ENCODE measurements at regions not wholly inside any gene's neighbourhood (a gene's known extent, or its start where the extent isn't known, plus 50 kb on each side); places are given as distances from the start of the nearest gene placed in this dataset.

- no peaks in the 10 kb centered on the region for H3K27me3 ChIP-seq (replicated peaks)
- no peak overlapping the region for H3K27ac ChIP-seq
- no peaks in the 10 kb centered on the region for H3K36me3 ChIP-seq
- no peaks in the 10 kb centered on the region for H3K9me3 ChIP-seq (replicated peaks)
- DNase-seq (ENCODE audit: low read depth in 1 of 2, low spot score in 2 of 2), result no peak
- H3K4me3 ChIP-seq, result no peak overlapping the region
- no peaks in the 10 kb centered on the region for H3K4me1 ChIP-seq (replicated peaks)
Observed at GRCh38 chr7:34237493-34237849, 332.1 kb downstream of the BMPER start.

- Histone ChIP-seq H3K4me1 (replicated peaks) (no peaks in the 10 kb centered on the region), H3K36me3 (no peaks in the 10 kb centered on the region), H3K9me3 (replicated peaks) (no peaks in the 10 kb centered on the region), H3K27me3 (replicated peaks) (no peaks in the 10 kb centered on the region), H3K4me3 (no peak overlapping the region), H3K27ac (no peak overlapping the region)
- DNase-seq (ENCODE audit: low read depth in 1 of 2, low spot score in 2 of 2), result no peak
Observed at GRCh38 chr7:34240417-34240816, 335.1 kb downstream of the BMPER start.

- Histone ChIP-seq H3K4me3 (no peak overlapping the region), H3K9me3 (replicated peaks) (no peaks in the 10 kb centered on the region), H3K27me3 (replicated peaks) (no peaks in the 10 kb centered on the region), H3K27ac (no peak overlapping the region), H3K4me1 (replicated peaks) (no peaks in the 10 kb centered on the region), H3K36me3 (no peaks in the 10 kb centered on the region)
- DNase-seq (ENCODE audit: low read depth in 1 of 2, low spot score in 2 of 2), result no peak
Observed at GRCh38 chr7:34242391-34242790, 337.1 kb downstream of the BMPER start.

GRCh38 chr7:34245246-34245645 is 339.9 kb downstream of the BMPER start:
- Histone ChIP-seq H3K4me3 (no peak overlapping the region), H3K4me1 (replicated peaks) (no peaks in the 10 kb centered on the region), H3K27ac (no peak overlapping the region), H3K9me3 (replicated peaks) (no peaks in the 10 kb centered on the region; the same call in 1 of the 2 replicates), H3K36me3 (no peaks in the 10 kb centered on the region), H3K27me3 (replicated peaks) (no peaks in the 10 kb centered on the region)
- DNase-seq (ENCODE audit: low read depth in 1 of 2, low spot score in 2 of 2), result no peak

- Histone ChIP-seq H3K36me3 (no peaks in the 10 kb centered on the region), H3K27ac (no peak overlapping the region), H3K4me1 (replicated peaks) (no peaks in the 10 kb centered on the region), H3K4me3 (no peak overlapping the region), H3K9me3 (replicated peaks) (no peaks in the 10 kb centered on the region; the same call in 1 of the 2 replicates), H3K27me3 (replicated peaks) (no peaks in the 10 kb centered on the region)
- no peak for DNase-seq (ENCODE audit: low read depth in 1 of 2, low spot score in 2 of 2)
Observed at GRCh38 chr7:34247468-34247867, 342.1 kb downstream of the BMPER start.

- Histone ChIP-seq H3K36me3 (no peaks in the 10 kb centered on the region), H3K27me3 (replicated peaks) (peaks cover 3% of the 10 kb centered on the region; the same call in 1 of the 2 replicates), H3K27ac (no peak overlapping the region), H3K4me1 (replicated peaks) (no peaks in the 10 kb centered on the region), H3K4me3 (no peak overlapping the region), H3K9me3 (replicated peaks) (no peaks in the 10 kb centered on the region; the same call in 1 of the 2 replicates)
- no peak for DNase-seq (ENCODE audit: low read depth in 1 of 2, low spot score in 2 of 2)
Observed at GRCh38 chr7:34249192-34249591, 343.9 kb downstream of the BMPER start.

GRCh38 chr7:34260279-34260678 is 354.9 kb downstream of the BMPER start:
- Histone ChIP-seq H3K27ac (no peak overlapping the region), H3K4me1 (replicated peaks) (peaks cover 13% of the 10 kb centered on the region), H3K4me3 (no peak overlapping the region), H3K9me3 (replicated peaks) (no peaks in the 10 kb centered on the region), H3K36me3 (no peaks in the 10 kb centered on the region), H3K27me3 (replicated peaks) (no peaks in the 10 kb centered on the region; the same call in 1 of the 2 replicates)
- DNase-seq (ENCODE audit: low read depth in 1 of 2, low spot score in 2 of 2), result peak; percentile 52 to 55

GRCh38 chr7:34263168-34263567 is 357.8 kb downstream of the BMPER start:
- Histone ChIP-seq H3K27ac (no peak overlapping the region), H3K9me3 (replicated peaks) (no peaks in the 10 kb centered on the region), H3K4me1 (replicated peaks) (peaks cover 13% of the 10 kb centered on the region), H3K36me3 (no peaks in the 10 kb centered on the region), H3K4me3 (no peak overlapping the region), H3K27me3 (replicated peaks) (no peaks in the 10 kb centered on the region)
- DNase-seq (ENCODE audit: low read depth in 1 of 2, low spot score in 2 of 2), result no peak

- Histone ChIP-seq H3K9me3 (replicated peaks) (no peaks in the 10 kb centered on the region), H3K4me1 (replicated peaks) (no peaks in the 10 kb centered on the region), H3K27me3 (replicated peaks) (no peaks in the 10 kb centered on the region), H3K4me3 (no peak overlapping the region), H3K27ac (no peak overlapping the region), H3K36me3 (no peaks in the 10 kb centered on the region)
- DNase-seq (ENCODE audit: low read depth in 1 of 2, low spot score in 2 of 2), result no peak
Observed at GRCh38 chr7:34269084-34269483, 363.7 kb downstream of the BMPER start.

- H3K27ac ChIP-seq, result no peak overlapping the region
- H3K4me1 ChIP-seq (replicated peaks), result no peaks in the 10 kb centered on the region
- H3K27me3 ChIP-seq (replicated peaks), result no peaks in the 10 kb centered on the region
- no peaks in the 10 kb centered on the region for H3K36me3 ChIP-seq
- no peaks in the 10 kb centered on the region for H3K9me3 ChIP-seq (replicated peaks)
- no peak overlapping the region for H3K4me3 ChIP-seq
- DNase-seq (ENCODE audit: low read depth in 1 of 2, low spot score in 2 of 2), result no peak
Observed at GRCh38 chr7:34275624-34276023, 370.3 kb downstream of the BMPER start.

- H3K27ac ChIP-seq, result no peak overlapping the region
- H3K9me3 ChIP-seq (replicated peaks), result no peaks in the 10 kb centered on the region
- no peaks in the 10 kb centered on the region for H3K36me3 ChIP-seq
- H3K4me3 ChIP-seq, result no peak overlapping the region
- no peaks in the 10 kb centered on the region for H3K27me3 ChIP-seq (replicated peaks)
- DNase-seq (ENCODE audit: low read depth in 1 of 2, low spot score in 2 of 2), result no peak
- H3K4me1 ChIP-seq (replicated peaks), result no peaks in the 10 kb centered on the region
Observed at GRCh38 chr7:34277016-34277802, 371.9 kb downstream of the BMPER start.

GRCh38 chr7:34277803-34278199 is 372.5 kb downstream of the BMPER start:
- no peak overlapping the region for H3K4me3 ChIP-seq
- no peaks in the 10 kb centered on the region for H3K9me3 ChIP-seq (replicated peaks)
- DNase-seq (ENCODE audit: low read depth in 1 of 2, low spot score in 2 of 2), result no peak
- no peaks in the 10 kb centered on the region for H3K27me3 ChIP-seq (replicated peaks)
- no peaks in the 10 kb centered on the region for H3K4me1 ChIP-seq (replicated peaks)
- H3K27ac ChIP-seq, result no peak overlapping the region
- H3K36me3 ChIP-seq, result no peaks in the 10 kb centered on the region

GRCh38 chr7:34281260-34281659 is 375.9 kb downstream of the BMPER start:
- Histone ChIP-seq H3K27me3 (replicated peaks) (no peaks in the 10 kb centered on the region), H3K4me3 (no peak overlapping the region), H3K4me1 (replicated peaks) (no peaks in the 10 kb centered on the region), H3K9me3 (replicated peaks) (no peaks in the 10 kb centered on the region), H3K27ac (no peak overlapping the region), H3K36me3 (no peaks in the 10 kb centered on the region)
- DNase-seq (ENCODE audit: low read depth in 1 of 2, low spot score in 2 of 2), result no peak

- DNase-seq (ENCODE audit: low read depth in 1 of 2, low spot score in 2 of 2), result no peak
Observed at GRCh38 chr7:34282271-34282670, 375.7 kb upstream of the NPSR1 start.

GRCh38 chr7:34296663-34297062 is 361.4 kb upstream of the NPSR1 start:
- no peaks in the 10 kb centered on the region for H3K36me3 ChIP-seq
- H3K27ac ChIP-seq, result no peak overlapping the region
- H3K9me3 ChIP-seq (replicated peaks), result no peaks in the 10 kb centered on the region
- DNase-seq (ENCODE audit: low read depth in 1 of 2, low spot score in 2 of 2), result no peak
- no peaks in the 10 kb centered on the region for H3K4me1 ChIP-seq (replicated peaks)
- H3K4me3 ChIP-seq, result no peak overlapping the region
- no peaks in the 10 kb centered on the region for H3K27me3 ChIP-seq (replicated peaks)

More at GRCh38 chr7:34282271-34282670, 375.7 kb upstream of the NPSR1 start:
- Histone ChIP-seq H3K4me1 (replicated peaks) (no peaks in the 10 kb centered on the region), H3K27ac (no peak overlapping the region), H3K4me3 (no peak overlapping the region), H3K27me3 (replicated peaks) (no peaks in the 10 kb centered on the region), H3K9me3 (replicated peaks) (no peaks in the 10 kb centered on the region), H3K36me3 (no peaks in the 10 kb centered on the region)
